ENCODE measurements at regions not wholly inside any gene's neighbourhood (a gene's known extent, or its start where the extent isn't known, plus 50 kb on each side); places are given as distances from the start of the nearest gene placed in this dataset.

DNA sequence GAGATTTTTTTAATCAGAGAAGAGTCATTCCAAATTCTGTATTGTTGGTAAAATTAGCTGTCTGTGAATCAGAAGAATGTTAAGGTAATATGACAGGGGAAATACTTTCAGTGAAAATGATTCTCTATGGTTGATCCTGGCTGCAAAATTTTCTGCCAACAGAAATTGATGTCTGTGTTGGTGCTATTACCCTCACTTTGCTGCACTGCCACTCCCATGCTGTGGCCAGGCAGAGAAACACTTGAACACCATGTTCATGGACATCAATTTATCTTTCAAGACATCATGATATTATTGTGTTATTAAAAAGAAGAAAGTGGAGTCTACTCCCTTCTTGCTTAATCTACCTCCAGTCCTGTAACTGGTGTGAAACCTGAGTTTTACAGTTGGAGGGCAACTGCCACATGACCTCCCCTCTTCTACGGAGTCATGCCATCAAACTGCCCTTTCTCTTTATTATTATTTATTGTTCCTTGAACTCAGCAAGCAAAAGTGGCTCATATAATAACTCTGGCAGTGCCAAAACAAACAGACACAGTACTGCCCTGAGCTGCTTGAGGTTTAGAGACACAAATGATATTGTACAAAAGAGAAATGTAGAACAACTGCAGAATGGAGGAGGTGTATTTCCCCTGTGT, 288.0 kb upstream of the JAG1 start:
- DNase-seq, result no peak

DNA sequence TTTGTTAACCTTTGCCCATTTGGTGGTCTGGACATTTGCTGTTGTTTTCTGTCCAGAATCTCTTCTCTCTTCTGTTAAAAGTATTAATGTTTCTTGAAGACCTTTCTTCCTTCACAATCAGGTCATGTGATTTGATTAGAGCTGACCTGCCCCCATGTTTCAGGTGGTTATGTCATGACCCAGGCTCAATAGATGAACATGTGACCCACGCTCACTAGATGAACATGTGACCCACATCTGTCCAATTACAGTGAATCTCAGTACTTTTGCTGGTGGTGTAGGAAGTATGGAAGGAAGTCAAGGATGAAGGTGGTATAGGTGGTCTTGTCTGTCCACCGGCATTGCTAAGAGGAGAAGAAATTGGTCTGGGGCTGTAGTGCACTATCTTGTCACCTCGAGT, 289.1 kb upstream of the JAG1 start:
- no peak for DNase-seq

DNA sequence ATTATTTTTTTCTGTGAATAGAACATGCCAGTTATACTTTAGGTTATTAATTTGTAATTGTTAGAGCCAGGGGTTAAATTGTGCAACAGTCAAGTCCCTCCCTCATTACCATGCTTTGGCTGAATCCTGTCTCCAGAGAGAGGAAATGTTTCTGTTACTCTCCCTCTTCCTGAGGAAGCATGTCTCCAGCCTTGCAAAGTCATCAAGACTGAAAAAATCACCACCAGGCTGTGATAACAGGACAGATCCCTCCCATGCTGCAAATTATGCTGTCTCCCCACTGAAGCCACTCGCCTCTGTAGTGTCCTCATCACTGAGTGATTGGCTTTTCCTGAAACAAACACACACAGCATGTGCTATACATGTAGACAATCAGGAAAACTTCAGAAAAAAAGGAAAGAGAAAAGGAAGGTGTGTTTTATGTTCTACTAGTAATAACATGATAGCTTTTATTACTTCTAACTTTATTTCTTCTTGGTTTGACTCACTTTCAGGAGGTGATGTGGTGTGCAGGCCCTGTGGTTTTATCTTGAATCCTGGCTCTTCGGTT, 290.0 kb upstream of the JAG1 start:
- DNase-seq, result peak; percentile 35 to 41

DNA sequence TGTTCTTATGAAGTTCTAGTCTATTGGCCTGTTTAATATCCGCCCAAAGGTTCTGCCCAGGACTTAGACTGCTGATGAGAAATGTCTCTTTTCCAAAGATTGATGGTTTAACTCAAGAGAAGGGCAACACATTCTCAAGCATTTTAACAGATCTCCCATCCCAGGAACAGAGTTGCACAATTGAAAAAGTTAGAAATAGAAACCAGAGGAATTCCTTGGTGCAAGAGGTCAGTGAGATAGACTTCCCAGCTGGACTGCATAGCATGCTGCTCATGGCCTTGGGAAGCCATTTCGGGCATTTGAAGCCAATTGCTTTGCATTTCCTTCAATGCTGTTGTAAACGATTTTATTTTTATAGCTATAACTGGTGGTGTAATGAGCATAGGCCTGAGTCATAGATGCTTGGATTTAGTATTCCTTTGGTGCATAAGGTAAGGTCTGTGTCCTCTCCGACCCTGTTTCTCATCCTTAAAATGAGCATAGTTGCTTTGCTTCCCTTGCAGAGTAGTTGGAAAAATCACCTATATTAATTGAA, 292.2 kb upstream of the JAG1 start:
- no peak for DNase-seq

DNA sequence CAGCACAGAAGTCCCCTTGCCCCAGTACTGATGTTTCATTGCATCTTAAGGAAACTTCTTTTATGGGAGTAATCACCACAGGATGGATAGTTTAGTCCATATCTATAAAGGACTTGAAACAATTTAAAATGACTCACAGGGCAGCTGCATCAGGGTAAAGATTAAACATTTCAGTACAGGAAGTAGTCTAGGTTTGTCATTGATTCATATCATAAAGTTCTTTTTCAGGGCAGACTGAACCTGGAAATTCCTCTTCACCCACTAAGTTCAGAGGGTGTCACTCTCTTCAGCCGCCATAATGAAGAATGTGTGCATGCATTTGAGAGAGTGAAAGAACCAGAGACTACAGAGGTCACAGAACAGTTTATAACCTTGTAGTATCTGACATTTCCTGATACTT, 296.3 kb upstream of the JAG1 start:
- no peak for DNase-seq

DNA sequence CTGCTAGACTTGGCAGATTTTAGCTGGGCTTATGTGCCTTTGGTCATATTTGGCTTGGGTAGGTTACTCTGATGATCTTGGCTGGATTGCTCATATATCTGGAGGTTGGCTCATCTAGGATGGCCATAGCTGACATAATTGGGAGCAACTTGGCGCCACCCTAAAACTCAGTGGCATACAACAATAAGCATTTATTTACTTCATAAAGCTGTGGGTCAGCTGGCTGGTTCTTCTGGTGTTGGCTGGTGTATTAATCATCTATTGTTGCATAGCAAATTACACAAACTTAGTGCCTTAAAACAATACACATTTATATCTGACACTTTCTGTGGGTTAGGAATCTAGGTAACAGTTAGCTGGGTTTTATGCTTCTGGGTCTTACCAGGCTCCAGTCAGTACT, 297.3 kb upstream of the JAG1 start:
- no peak for DNase-seq

DNA sequence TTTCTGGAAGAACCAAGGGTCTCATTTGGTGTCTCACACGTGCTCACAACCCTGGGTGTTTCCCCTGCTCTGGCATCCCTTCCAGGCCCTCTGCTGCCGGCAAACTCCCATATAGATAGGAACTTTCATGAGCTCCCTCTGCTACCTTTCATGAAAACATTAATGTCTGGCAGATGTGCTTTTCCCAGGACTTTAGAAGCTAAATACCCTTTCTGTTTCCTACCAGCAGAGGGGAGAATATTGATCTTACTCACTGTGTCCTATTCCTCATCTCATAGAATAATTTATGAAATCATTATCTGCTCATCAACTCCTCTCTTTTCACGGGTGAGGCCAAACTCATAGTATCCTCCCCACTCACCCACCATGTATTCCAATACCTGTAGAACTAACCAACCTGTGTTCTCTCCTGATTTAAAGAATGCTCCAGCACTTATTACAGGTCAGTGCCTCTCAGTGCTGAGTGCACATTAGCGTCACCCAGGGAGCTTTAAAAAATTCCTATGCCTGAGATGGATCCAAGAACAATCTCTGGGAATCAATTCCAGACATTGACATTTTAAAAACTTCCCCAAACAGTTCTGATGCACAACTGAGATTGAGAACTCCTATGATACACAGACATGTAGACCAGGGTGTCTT, 298.5 kb upstream of the JAG1 start:
- DNase-seq, result no peak

DNA sequence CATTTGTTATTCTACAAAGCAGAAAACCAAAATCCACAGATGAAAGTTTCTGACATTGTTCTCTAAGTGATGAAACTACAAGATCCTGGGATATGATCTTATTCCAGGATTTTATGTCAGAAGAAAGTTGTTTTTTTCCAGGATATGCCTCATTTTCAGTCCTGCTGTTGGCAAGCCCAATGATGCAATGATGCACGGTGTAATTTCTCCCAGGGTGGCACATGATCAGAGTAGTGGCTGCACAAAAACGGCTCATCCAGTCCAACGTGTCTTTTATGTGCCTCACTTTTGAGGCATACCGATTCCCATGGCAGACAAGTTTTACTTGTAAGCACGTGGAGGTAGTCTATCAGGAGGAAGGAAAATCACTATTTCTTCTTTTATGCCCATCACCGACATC, 302.3 kb upstream of the JAG1 start:
- no peak for DNase-seq

DNA sequence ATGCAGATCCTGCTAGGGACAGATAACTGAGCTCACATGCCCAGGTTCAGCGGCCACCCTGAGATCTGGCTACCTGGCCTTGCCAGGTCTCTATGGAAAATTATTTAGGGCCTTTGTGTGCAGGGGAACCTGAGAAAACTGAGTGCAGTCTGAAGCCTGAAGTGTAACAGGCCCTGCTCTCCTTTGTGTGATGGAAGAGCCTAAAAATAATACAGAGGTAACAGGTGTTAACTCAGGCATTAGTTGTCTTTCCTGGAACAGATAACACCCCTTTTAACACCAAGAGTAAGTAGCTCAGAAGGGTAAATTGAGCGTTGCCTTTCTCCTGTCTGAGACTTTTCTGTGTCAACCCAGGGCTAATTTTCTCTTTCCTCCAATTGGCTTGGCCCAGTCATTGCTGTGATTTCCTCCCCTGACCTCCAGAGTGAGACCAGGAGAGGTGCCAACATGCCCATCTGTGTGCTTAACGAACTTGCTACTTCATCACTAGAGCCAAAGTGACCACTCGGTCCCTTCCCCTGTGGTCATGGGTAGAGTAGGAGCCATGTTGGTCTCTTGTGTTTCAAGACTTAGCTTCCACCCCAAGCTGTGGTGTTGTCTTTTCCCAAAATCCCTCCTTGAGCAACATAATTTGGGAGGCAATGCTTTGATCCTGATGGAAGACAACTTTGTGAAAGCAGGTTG, 304.4 kb upstream of the JAG1 start:
- no peak for DNase-seq

DNA sequence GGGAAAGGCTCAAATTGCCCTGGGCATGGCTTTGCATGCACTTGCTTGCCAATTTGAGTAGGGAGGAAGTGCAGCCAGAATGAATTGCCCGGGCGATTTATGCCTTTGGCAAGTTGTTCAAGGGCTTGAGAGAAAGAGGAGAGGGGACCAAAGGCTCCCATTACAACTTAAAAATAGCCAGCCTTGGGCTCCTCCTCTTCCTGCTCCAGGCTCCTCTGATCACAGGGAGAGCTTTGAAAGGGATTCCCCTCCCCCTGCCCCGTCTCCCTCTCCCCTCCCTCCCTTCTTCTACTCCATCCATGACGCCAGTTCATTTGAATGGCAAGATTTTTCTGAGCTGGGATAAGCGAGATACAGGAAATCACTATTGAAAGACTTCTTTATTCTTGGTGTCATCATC, 304.9 kb upstream of the JAG1 start:
- no peak for DNase-seq

DNA sequence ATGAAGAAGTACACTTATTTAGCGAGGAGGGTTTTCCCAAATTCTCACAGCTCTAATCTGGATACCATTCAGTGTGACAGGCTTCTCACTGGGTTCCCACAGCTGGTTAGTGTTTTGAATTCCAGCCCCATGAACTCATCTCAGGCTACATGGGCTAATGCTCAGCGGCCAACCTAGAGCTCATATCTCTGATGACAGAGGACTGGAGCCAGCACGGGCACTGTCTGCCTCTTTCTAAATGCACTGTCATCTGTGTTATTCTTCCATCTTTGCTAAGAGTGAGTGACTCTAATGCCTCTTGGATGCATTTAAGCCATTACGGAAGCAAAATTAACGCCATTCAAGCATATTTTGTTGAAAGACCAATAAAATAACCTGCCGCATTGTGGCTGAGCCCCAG, 308.9 kb upstream of the JAG1 start:
- no peak for DNase-seq

DNA sequence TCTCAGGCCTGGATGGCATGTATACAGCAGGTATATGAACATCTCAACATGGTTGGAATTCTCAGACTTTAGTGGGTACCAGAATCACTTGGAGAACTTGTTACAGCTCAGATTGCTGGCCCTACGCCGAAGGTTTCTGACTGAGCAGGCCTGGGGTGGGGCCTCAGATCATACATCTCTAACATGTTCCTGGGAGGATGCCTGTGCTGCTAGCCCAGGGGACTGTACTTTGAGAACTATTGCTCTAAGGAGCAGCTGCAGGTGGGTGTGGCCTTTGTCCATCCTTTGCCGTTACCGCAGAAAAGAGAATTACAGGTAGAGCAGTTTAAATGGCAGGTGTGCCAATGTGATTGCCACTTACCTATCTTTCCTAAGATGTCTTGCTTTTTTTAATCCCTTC, 310.5 kb upstream of the JAG1 start:
- DNase-seq, result no peak

DNA sequence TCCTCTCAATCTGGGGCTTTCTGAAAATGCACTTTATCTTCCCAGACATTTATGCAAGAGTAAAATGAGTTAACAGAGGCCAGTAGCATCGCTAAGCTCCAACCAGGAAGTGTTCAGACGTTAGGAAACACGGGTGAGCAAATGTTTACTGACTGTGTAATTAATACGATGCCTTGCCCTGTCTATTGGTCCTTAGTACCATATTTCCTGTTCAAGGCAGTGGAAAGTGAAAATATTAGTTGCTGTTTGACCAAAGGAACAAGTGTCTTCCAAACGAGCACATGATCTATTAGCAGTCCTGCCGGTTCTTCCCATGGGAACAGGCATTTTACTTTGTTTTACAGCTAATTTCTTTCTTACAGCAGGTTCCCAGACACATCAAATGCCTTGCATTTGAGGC, 311.1 kb upstream of the JAG1 start:
- no peak for DNase-seq

DNA sequence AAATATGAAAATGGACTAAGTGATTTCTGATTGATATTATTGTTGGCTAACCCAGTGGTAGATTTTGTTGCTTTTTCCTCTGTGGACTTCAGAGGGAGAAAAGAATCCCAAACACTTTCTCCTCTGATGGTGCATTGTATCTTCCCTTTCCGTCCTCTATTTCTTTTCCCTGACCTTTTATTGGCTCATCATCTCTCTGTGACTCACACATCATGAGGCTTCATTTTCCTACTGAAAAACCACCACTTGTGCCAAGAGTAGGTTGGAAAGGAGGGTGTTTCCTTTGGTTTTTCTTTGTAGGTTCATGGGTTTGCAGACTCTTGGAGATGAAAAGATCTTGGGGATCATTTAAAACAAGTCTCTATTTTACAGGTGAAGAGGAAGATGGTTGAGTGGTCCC, 311.7 kb upstream of the JAG1 start:
- DNase-seq, result no peak

DNA sequence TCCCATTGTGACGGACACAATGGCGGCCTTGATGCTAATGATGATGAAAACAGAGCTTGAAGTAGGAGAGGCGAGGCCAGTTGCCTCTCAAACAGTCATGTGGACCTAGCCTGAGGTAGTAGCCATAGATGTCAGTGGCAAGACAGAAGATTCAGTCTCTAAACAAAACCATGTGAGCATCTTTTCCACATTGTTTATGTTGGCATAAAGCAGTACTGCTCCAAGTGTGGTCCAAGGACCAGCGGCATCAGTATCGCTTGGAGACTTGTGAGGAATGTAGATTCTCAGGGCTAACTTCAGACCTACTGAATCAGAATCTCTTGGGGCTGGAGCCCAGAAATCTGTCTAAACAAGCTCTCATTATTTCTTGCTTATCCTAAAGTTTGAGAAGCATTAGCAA, 312.8 kb upstream of the JAG1 start:
- no peak for DNase-seq

DNA sequence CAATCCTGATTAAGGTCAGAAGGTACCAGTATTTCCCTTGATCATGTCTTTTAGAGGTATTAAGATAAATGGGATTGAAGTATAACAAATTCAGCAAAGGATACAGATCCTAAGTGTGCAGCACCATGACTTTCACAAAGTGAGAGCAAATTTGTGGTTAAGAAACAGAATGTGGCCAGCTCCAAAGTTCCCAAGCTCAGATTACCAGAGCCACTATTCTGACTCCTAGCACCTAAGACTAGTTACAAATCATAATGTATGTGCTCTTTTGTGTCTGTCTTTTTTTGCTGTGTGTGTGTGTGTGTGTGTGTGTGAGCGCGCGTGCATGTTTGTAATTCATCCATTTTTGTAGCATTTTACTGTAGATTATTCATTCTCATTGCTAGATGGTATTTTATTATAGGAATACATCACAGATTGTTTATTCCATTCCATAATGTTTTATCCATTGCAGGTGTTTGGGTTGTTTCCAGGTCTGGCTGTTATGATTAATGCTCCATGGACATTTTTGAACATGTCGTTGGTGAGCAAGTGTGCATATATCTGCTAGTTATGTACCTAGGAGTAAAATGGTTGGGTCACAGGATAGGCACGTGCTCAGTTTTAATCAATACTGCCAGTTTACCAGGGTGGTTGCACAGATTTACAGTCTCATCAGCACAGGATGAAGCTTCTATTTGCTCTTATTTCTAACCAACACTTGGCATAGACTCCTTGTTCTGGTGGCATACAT, 314.0 kb upstream of the JAG1 start:
- DNase-seq, result no peak

DNA sequence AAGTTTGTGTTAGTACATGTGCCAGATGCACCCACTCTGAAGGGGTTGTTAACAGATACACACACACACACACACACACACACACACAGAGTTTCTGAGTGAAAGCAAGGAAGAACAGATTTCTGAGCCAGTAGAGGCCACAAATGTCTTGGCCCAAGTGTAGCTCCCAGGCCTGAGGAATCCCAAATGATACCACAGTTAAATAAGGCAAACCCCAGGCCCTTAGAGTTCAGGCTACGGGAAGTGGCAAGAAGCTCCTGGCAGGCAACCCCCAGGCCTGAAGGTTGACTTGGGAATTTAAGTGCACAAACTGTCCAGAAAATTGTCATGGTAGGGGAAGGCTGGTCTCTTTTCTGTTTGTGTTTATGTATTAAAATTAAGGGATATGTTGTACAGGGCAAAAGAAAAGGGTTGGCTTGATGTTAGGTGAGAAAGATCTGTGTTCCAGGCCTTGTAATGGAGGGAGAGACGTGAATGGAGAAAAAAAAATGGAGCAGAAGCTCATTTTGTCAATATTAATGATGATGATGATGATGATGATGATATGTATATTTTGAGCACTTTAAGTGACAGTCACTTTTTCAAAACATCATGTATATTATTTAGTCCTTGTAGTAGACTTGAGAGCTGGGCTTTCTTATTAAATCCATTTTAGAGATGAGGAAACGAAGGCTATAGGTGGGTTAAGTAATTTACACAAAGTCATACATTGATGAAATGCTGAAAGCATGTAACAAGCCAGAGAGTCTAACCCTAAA, 317.0 kb upstream of the JAG1 start:
- no peak for DNase-seq

DNA sequence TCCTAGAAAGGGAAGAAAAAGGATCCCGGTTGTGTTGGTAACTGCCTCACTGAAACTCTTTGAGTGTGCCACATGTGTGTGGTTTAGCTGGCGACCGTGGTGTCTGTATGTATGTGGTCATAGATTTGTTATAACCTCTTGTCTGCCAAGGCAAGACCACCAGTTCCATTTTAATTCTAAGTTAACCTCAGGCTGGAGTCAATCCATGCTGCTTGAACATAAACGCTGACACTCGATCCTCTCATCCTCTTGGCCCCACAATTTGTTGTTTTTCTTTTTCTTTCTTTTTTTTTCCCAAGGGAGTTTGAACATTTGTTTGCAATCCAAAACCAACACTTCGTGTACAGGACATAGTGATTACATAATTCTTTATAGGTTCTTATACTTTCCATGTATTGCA, 318.9 kb upstream of the JAG1 start:
- no peak for DNase-seq

DNA sequence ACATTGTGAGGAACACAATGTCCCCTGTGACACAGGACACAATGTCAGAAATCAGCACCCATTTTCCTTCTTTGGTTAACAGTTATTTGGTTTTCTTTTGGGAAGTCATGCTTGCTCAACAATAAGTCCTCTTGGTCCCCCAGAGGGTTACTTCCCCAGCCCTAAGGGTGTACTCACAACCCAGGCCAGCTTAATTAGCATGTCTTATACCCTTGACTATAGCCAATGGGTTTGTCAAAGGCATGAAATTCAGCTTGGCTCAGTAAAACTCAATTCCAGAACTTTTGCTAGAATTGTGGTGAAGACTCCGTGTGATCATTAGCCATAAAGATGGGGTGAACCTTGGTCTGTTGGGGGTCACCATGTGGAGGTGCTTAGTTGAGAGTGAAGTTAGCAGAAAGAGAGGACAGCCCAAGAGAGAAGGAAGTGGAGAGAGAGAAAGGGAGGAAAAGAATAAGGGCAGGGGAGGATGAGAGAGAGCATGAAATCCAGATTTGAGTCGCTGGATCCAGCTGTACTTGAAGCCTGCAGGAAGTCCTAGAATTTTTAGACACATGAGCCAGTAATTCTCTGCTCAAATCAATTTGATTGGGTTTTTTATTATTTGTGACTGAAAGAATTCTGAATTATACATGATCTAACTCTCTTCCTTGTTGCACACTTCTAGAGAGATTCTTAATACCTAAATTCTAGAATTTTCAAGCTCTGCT, 321.3 kb upstream of the JAG1 start:
- DNase-seq, result no peak

DNA sequence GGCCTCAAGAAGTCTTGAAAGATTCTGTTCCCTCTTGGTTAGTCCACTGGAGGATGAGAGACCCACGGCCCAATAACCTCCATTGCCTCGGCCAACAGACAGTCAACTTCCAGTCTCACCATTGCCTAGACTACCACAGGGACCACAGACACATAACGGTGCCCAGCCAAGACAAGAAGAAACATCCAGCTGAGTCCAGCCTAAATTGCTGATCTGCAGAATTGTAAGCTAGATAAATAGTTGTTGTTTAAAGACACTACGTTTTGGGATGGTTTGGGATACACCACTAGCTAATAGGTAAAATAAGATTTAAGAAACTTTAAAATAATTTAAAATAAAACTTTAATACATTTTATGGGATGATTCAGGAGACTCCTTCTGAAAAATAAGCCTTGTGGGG, 324.7 kb upstream of the JAG1 start:
- no peak for DNase-seq

DNA sequence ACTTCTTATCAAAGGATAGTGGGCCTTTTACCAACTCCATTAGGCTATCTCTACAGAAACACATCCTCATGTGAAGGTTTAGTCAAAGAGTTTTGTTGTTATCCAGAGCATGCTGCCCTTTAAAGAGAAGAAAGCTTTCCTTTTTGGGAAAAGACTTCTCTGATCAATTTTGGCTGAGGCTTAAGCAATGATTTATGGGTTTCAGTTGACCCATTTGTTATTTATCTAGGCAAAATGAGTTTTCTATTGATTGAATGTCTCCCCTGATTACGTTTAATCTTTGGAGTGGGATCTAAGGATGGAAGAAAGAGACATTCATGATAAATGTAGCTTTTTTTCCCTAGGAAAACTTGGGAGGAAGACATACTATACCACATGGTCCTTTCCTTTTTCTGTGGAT, 326.6 kb upstream of the JAG1 start:
- no peak for DNase-seq

DNA sequence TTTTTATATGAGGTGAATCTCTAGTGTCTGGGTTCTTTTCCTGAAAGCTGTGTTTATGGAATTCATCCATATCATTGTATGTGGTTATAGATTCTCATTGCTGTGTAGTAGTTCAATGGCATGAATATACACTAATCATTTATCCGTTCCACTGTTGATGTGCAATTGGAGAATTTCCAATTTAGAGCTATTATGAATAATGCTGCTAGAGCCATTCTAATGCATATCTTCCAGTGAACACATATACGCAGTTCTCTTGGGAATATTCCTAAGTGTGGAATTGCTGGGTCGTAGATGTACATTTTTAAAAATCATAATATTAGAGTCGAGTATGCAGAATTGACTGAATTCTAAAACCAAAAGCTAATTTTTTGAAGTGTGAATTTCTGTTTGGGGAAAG, 327.5 kb upstream of the JAG1 start:
- no peak for DNase-seq
